NAMALWA (cell line): ENCODE measurements at regions not wholly inside any gene's neighbourhood (a gene's known extent, or its start where the extent isn't known, plus 50 kb on each side); places are given as distances from the start of the nearest gene placed in this dataset.

Source experiments
- DNase-seq: peaks from one replicate; pipeline ENCODE4 v3.0.0-alpha.2; 2015; ENCODE audit warnings: low spot score

DNA sequence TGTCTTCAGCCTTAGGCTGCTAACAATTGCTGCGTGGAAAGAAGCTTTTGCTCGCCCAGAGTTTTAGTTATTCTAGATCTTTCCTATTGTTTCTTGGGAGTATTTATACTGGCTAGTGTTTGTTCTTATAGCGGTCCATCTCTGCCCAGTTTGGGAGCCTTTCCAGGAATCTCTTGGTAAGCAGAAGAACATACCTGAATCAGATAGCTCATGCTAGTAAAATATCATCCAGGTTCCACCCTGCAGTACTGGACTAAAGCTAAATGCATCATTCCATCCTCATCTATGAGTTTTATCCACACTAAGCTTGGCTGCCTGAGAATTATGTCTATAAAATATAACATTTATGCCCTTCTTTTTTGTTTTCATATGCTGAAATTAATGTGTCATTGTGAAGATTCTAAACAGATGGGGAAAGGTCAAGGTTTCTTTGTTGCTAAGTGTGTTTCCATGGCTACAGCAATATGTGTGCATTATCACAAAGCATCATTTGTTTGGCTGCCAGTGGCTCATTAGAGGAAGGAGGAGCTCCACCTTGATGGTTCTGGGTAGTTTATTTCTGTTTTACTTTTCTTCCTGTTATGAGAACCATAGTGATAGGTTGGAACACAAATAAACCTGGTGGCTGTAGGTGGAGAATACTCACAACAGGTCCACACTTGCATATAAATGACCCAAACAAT, 182.8 kb downstream of the PIK3C3 start:
- no peak for DNase-seq

DNA sequence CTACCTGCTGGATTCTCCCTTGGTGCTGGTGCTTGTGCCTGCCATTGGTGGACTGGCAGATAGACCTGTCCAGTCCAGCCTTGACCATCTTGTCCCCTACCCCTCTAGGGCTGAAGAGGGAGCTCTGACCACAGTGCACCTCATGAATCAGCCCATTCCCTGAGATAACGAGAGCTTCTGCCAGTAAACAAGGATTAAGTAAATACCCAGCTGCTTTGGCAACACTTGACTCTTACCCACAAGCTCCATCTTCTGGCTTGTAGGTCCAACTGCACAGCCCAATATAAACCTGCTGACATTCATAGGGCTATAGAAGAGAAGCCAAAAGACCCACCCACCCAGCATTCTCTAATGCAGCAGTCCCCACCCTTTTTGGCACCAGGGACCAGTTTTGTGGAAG, 186.4 kb downstream of the PIK3C3 start:
- peak; percentile 7 for DNase-seq

DNA sequence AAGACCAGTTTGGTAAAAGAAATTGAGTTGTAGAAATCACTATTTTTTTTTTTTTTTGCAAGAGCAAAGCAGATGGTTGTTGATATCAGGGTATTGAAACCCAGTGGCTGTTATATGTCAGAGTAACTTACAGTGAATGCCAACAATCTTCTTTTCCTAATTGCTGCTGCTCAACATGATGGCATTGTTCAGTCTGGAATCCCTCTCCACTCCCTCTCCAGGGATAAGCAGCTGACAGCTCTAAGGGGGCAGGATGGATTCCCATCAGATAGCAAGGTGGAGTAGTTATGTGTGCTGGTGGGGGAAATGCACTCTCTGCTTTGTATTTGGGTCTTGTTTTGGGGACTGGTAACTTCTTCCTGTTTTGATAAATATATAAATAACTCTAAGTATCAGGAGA, 200.0 kb downstream of the PIK3C3 start:
- no peak for DNase-seq

DNA sequence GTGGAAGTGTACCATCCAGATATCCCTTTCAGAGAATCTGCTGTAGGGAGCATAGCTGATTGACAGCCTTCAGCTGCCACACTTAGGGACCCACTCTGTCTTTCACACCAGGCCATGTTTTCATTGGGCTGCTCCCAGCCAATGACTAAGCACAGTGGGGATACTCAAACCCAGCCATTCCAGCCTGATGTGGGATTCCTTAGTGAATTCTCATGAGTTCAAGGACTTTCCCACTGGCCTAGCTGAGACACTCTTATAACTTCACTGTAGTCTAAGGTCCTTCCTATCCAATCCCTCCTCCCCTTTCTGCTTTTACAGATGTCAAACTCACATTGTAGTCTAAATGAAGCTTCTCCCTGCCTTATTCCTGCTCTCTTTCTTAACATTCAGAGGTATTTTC, 201.2 kb downstream of the PIK3C3 start:
- no peak for DNase-seq

DNA sequence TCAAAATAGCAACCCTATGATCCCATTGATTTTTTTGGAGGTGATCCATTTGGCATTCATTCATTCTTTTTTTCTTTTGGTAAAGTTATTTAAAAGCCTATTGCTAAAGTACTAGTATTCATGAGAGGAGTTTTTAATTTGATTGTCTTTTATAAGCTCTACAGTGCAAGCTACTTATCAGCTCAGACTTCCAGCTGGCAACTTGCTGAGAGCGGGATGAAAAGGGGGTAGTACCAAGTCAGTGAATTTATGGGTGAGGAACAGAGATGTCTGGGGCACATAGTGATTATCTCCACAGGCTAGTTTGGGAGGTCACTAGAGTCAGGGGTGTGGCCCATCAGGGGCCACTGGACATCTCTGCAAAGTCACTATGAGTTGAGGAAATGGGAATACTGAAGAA, 202.4 kb downstream of the PIK3C3 start:
- DNase-seq = no peak

DNA sequence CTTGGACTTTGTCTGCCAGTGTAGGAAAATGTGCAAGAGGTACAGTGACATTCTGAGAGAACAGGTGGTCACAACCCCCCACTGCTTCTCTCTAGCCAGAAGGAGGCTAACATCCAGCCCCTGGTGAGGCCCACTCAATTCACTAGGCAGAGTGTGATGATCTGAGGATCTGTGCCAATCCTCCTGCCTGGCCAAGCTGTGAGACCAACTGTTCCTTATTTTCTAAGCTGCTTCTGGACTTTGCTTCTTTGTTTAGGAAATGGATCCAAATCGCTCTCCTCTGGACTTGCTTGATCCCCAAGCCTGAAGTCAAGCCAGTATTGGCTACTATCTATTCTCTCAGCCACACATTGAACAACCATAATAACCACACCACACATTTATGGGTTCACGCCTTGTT, 202.8 kb downstream of the PIK3C3 start:
- no peak for DNase-seq

DNA sequence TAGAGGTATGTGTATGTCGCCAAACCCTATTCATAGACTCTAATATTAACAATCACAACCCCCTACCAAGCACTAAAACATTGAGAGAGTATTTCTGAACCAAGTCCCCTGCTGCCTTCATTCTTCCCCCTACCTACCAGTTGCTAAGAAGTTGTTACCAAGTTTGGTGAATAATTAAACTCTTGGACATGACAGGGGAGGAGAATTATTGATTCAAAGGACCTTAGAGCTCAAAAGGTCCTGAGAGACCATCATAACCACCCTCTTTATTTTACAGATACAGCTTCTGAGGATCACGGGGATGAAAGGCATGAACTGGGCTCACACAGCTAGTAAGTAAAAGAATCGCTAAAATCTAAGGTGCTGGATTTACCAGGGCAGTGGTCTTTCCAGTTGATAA, 204.1 kb downstream of the PIK3C3 start:
- DNase-seq = no peak

DNA sequence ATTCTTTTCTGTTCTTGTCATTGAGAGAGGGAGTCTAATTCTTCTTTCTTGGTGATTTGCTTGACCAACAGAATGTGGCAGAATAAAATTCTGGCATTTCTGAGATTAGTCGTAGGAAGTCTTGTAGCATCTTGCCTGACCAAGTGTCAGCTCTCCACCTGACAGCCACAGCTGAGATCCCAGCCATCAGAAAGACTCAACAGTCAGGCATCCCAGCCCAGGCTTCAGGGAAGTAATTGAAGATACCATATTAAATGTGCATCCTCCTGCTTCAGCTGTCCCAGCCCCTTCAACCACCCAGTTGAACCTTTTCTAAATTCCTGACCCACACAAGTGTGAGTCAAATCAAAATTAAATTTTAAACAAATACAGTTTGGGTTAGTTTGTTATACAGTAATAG, 208.3 kb downstream of the PIK3C3 start:
- no peak for DNase-seq

DNA sequence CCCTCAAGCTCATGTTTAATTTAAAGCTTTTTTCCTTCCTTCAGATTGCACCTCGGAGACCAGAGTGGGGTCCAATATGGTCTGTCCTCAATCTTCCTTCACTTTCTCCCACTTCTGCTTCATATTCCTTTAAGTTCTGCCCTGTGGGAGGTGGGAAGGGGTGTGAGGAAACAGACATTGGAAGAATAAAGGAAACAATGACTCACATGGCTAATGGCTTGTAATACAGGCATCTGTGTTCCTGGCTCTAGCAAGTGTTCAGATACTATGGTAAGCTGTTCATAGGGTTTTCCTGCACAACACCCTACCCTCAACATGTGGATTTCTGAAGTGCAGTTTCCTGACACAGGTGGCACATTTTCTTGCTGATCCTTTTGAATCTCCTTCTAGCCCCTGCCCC, 209.5 kb downstream of the PIK3C3 start:
- no peak for DNase-seq

DNA sequence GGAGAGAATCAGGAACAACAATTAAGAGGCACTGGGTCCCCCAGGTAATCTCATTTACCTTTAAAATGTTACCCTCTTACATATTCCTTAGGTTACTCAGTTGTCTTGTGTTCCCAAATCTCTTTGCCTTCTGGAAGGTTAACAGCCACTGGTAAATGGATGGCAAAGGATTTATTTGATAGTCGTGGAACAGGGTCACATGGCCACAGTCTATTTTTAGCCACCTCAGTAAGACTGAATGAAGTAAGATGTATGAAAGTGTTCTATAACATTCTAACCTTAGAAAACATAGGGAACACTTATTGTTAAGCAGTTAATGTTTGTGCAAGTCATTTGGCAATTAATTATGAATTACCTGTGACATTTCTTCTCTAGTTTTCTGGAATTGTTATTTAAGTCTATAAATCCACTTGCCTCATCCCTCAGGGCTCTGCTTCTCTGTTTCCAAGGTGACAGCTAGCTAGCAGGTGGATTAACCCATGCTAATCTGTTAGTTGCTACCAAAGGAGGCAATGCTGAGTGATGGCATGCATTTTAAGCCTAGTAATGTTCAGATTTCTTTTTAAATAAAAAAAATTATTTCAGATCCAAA, 211.0 kb downstream of the PIK3C3 start:
- DNase-seq = no peak

DNA sequence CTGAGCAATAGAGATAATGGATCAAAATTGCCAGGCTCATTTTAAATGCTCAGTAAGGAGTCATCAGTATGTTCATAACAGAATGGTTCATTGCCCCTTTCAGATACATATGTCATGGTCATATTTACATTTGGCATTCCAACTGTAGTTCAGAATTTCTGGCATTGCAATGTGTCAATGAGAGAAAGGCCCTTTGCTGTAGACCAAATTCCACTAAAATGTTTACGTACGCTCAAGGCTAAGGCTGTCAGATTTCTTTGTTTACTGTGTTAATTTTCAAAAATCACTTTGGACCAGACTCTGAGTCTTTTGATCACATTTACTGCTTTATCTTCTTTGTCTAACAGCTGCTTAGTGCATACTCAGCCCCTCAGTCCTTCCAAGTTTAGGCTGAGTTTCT, 213.5 kb downstream of the PIK3C3 start:
- no peak for DNase-seq

DNA sequence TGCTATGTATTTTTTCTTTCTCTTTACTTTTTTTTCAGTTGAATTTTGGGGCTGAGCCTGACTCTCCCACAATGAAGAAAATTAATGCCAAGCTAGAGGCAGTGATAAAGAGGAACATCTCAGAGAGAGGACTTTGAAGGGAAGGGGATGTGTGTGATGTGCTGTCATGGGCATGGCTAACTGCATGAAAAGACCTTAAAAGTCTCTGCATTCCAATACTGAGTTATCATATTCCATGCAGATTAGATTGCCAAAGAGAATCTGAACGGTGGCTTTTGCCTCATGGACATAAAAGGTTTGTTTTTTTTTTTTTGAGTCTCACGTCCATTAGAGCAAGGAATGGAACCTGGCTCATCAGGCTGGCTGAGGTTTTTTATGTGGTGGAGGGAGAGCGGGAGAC, 213.9 kb downstream of the PIK3C3 start:
- DNase-seq = no peak

DNA sequence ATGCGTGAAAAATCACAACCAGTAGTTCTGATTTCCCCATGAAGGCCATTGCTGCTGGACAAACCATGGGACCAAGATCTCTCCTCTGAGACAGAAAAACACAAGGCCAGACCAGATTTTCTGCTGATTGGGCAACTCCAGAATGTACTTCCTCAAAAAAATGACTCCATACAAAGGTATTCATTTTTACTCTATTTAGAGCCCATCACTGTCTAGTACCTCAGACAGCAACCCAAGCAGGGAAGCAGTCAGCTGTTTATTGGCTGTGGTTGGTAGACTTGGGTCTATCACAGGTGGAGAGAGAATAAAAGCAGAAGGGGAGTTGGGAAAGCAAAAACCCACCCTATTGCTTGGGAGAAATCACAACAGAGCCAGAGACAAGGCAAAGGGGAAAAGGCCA, 219.9 kb downstream of the PIK3C3 start:
- no peak for DNase-seq

DNA sequence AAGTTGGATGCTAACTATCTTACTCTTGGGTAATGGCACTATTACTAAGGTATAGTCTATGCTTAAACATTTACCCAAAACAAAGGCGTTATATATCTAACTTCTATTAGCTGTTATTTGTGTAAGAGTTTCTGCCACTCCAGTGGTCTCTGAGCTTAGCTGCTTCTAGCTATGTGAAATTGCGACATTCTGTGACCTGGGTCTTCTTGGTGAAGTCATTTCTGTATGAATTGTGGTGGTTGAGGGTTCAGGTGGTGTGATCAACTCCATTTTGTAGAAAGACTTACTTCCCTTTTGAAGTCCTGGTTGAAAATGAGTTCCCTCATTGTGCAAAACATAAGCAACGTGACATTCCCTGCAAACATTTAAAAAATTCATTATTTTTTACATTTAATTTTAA, 221.6 kb downstream of the PIK3C3 start:
- DNase-seq = no peak

DNA sequence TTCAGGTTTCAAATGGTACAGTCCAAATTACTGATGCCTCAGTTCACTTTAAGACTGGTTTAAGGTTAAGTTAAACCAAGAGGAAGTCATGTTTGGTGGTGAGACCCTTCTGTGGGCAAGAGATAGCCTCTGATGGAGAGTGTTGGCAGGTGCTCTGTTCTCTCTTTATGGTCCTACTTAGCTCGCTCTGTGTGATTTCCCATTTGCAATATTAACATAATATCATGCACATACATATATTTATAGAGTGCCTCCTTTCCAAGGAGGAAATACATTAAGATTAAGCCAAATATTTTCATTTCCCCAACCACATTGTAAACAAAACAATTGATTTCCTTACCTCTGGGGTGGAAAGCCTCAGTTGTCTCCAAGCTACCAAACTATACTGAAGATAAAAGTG, 222.4 kb downstream of the PIK3C3 start:
- DNase-seq = no peak

DNA sequence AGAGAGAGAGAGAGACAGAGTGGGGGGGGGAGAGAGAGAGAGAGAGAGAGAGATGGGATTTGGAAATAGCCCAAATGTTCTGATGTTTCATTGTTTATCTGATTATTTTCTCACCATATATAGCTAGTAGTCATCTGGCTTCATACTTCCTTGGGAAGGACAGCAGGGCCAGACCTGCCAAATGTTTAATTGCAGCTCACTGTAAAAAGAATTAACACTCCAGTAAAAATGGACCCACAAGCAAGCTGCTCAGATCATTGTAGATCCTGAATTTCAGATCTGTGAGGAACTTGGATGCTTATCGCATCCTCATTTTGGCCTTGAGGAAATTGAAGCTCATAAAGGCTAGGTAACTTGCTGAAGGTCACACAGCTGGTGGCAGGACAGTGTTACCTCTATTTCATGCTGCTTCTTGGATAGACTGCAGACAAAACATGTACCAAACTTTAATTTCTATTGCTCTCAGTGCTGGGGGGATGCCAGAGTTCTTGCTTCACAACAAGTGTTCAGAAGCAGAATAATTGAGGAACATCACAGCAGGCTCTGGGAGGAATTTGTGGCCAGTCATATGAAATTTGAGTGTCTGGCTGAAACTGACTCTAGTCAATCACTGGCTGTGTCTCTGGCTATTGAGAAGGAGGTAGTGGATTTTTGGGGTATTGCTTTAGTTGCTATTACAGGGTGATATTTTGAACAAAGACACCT, 223.5 kb downstream of the PIK3C3 start:
- no peak for DNase-seq

DNA sequence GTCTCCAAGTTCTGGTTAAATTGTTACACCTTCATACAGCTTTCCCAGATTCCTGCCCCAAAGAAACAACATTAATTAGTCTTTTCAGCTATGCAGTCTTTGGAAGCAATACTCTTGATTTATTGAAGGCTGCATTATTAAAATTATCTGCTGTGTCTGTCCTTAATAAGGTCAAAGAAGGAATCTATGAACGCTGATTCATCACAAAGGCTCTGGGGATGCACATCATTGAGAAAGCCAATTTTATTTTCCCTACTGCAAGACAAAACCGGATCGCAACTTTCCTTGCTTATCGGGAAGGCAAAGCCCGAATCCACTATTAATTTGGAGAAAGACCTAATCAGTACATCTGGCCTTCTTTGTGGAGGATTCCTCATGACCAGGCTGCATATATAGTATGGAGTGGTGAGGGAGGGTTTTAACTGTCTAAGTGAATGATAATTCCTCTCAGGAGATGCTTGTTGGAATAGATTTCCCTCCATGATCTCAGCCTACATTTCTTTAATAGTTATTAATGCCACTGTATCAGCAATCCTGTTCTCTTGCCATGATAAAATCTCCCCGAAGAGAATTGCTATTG, 224.6 kb downstream of the PIK3C3 start:
- no peak for DNase-seq

DNA sequence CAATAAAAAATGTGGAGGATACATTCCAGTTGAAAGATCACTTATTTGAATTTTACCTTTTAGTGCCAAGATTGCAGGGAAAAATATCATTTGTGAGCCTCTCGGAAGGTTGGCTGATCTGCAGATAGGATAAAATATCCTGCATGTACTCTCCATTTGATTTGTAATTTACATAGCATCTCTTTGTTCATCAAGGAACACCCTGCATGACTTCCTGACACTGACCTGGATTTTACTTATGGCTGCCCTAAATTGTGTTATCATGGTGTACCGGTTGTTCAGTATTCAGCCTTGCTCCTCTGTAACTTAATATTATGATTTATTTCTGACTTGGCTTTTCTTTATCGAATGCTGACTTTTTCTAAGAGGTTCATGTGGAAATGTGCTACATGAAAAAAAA, 226.4 kb downstream of the PIK3C3 start:
- DNase-seq = no peak

DNA sequence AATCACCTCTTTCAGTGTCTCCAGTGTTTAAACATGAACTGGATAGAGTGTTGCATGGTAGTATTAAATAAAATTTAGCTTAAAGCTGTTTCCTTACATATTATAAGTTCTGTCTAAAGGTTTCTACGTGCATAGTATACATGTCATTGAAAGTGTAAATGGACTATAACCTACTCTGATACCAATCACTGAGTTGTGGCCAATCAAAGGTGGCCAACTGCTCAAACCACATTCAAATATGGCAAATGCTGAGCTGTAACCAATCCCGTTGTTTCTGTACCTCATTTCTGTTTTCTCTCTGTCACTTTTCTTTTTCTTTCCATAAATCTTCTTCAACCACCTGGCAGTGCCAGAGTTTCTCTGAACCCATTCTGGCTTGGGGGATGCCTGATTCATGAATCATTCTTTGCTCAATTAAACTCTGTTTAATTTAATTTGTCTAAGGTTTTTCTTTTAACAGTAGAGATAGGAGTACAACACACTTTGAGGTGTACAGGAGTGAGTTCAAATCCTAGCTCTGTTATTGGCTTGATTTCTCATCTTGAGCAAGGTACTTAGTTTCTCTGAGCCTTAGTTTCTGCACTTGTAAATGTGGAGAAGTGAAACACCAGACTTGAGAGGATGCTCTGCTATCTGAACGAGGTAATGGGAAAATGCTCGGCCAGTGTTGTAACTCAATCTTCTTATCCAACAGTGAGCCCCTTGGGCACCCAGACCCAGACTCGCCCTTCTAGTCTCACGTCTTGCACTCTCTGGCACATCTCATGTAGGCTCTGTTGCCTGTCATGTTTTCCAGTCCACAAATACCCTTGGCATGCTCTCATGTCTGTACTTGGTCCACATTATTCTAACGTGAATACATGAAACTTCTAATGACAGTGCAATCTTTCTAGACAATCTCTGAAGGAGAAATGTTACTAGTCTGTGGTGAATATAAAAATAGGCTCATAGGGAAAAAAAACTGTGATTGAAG, 228.0 kb downstream of the PIK3C3 start:
- no peak for DNase-seq

DNA sequence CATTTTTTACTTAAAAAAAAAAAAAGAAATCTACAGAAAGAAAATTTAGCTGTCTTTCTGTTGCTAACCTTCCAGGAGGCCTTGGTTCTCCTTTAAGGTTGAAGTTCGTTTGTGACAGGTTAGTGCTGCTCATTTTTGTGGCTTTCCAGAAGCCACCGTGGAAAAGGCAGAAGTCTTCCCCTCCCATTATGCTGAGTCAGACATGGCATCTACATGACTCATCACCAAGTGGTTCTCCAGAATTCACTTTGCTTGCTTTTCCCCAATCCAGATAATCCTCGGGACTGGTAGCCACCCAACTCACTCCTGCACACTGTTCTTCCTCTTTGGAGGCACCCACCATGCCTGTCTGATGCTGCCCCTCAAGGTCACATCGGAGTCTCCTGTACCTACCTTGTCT, 228.7 kb downstream of the PIK3C3 start:
- DNase-seq = no peak

DNA sequence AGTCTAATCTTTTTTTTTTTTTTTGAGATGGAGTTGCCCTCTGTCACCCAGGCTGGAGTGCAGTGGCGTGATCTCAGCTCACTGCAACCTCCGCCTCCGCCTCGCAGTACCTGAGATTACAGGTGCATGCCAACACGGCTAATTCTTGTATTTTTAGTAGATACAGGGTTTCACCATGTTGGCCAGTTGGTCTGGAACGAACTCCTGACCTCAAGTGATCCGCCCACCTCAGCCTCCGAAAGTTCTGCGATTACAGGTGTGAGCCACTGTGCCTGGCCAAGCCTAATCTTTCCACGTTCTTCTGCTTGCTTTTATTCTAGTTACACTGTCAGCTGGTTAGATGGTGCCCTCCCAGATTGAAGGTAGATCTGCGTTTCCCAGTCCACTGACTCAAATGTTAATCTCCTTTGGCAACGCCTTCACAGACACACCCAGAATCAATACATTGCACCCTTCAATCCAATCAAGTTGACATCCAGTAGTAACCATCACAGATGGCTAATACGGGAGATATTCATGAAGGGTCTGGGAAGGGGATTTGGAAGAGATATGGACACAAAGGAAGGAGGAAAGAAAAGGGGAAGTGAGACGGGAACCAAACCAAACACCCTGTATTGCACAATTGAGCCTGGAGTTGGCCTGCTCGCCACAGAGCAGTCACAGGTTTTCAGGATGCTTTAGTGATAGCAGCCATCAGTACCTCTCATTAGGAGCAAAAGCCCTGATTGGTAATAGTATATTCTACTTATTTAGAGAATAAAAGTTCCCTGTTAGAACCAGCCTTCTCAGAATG, 229.8 kb downstream of the PIK3C3 start:
- DNase-seq = no peak
